GM12872 (cell line): ENCODE measurements at regions not wholly inside any gene's neighbourhood (a gene's known extent, or its start where the extent isn't known, plus 50 kb on each side); places are given as distances from the start of the nearest gene placed in this dataset.

Experiments used
- CTCF ChIP-seq: IDR thresholded peaks from 3 replicates; pipeline ENCODE4 v1.5.1; 2011; ENCODE audit warnings: low read depth, mild to moderate bottlenecking, low read length, moderate library complexity; ENCODE audit not compliant: insufficient read depth

- no peak for TF ChIP-seq CTCF
Observed at GRCh38 chr17:71855010-71855409, 265.8 kb upstream of the SOX9 start.

DNA sequence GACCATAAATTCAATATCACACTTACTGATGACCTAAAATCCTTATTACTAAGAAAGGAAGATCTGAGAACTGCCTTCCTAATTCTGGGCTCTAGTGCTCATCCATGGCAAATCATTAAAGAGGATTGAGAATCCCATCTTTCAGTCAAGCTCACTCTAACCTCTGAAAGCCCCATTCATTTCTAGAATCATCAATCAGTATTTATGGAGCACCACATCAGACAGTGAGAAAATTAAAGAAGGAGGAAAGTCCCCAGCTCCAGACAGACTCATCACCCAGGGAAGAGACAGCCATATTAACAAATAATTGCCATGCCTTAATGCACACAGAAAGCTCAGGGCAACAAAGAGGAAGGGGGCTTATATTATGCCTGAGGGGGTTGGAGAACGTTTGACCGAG, 256.1 kb upstream of the SOX9 start:
- TF ChIP-seq CTCF: no peak

DNA sequence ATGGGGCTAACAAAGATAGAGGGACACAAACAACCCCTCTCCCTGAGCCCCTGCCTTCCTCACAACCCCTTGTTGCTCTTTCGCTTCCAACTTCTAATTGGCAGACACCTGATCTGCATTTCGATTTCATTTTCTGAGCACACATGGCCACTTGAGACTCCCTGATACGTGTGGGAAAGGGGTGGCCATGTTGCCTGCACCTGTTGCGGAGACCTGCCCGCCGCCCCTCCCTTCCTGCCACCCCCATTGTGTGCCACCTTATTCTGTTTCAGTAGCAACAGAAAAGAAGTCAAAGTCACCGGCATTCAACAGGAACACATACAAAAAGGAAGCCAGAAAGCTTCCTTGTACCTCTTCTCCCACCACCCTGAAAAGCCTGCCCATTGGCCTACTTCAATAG, 254.7 kb upstream of the SOX9 start:
- no peak for TF ChIP-seq CTCF

DNA sequence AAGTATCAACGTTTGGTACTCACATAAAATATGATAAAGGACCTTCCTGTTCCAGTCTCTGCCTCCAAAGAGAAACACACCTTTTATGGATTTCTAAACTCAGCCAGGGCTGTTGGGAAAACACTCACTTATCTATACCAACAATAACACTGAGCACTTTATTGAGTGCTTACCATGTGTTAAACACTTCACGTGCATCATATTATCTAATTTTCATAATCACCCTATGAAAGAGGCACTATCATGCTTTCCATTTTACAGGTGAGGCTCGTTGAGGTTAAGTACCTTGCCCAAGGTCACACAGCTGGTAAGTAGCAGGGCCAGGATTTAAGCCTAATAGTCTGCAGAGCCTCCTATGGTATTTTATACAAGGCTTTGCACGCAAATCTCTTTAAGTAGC, 251.5 kb upstream of the SOX9 start:
- no peak for TF ChIP-seq CTCF

GRCh38 chr17:71869841-71870545, 250.8 kb upstream of the SOX9 start:
- no peak for TF ChIP-seq CTCF

- no peak for TF ChIP-seq CTCF
Observed at GRCh38 chr17:71870546-71870862, 250.3 kb upstream of the SOX9 start.

DNA sequence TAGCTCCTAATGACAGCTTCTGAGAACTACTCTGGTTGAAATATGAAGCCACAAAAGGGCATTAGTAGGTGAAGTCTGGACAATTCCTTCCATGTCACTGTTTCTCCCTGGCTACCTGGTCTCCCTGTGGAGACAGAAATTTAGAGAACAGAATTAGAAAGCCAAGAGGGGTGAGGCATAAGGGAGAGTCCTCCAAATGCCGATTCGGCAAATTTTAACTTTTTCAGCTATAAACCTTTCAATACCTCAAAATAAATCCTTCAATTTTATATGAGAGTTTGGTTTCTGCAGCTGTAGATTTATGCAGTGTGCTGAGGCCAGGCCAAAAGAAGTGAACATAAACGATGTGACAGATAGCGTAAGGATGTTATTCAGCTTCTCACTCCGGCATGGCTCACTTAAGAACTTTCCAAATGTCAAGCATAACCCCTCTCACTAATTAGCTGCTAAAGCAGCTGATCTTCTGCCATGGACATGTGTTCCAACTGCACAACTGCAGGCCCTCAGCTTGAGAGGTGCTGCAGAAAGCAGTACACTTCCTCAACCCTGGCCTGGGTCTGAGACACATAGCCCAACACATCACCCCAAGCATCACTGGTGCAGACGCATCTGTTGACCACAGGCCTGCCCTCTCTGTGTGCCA, 247.9 kb upstream of the SOX9 start:
- TF ChIP-seq CTCF: no peak
